OCI-M1 (cell line): ENCODE measurements at regions not wholly inside any gene's neighbourhood (a gene's known extent, or its start where the extent isn't known, plus 50 kb on each side); places are given as distances from the start of the nearest gene placed in this dataset.

Source experiments
- DNase-seq: peaks from one replicate; lab custom pipeline; 2025; lab: John Stamatoyannopoulos, UW

GRCh38 chr10:131425752-131426533 is 114.4 kb upstream of the TCERG1L start:
- DNase-seq = no peak

GRCh38 chr10:131426534-131426898 is 115.0 kb upstream of the TCERG1L start:
- no peak for DNase-seq

GRCh38 chr10:131427281-131427680 is 115.8 kb upstream of the TCERG1L start:
- DNase-seq = no peak

- no peak for DNase-seq
Measured at GRCh38 chr10:131427901-131428300, 116.4 kb upstream of the TCERG1L start.

- no peak for DNase-seq
Measured at GRCh38 chr10:131429141-131429540, 117.6 kb upstream of the TCERG1L start.

- DNase-seq = no peak
Measured at GRCh38 chr10:131429942-131430341, 118.4 kb upstream of the TCERG1L start.

- DNase-seq = no peak
Measured at GRCh38 chr10:131430716-131431412, 119.3 kb upstream of the TCERG1L start.

GRCh38 chr10:131431533-131431932 is 120.0 kb upstream of the TCERG1L start:
- DNase-seq = no peak

GRCh38 chr10:131431978-131432690 is 120.6 kb upstream of the TCERG1L start:
- DNase-seq = no peak

- DNase-seq = no peak
Measured at GRCh38 chr10:131433568-131433967, 122.0 kb upstream of the TCERG1L start.

GRCh38 chr10:131435232-131435631 is 123.7 kb upstream of the TCERG1L start:
- no peak for DNase-seq

- no peak for DNase-seq
Measured at GRCh38 chr10:131435760-131436457, 124.4 kb upstream of the TCERG1L start.

GRCh38 chr10:131436458-131436857 is 124.9 kb upstream of the TCERG1L start:
- DNase-seq = no peak

- DNase-seq = no peak
Measured at GRCh38 chr10:131437556-131438475, 126.3 kb upstream of the TCERG1L start.

- DNase-seq = no peak
Measured at GRCh38 chr10:131438665-131439064, 127.1 kb upstream of the TCERG1L start.

- DNase-seq = no peak
Measured at GRCh38 chr10:131439705-131440104, 128.2 kb upstream of the TCERG1L start.

- DNase-seq = no peak
Measured at GRCh38 chr10:131440405-131441360, 129.2 kb upstream of the TCERG1L start.

- DNase-seq = no peak
Measured at GRCh38 chr10:131442271-131442670, 130.8 kb upstream of the TCERG1L start.

- DNase-seq = no peak
Measured at GRCh38 chr10:131444286-131444685, 132.8 kb upstream of the TCERG1L start.

GRCh38 chr10:131444862-131445461 is 133.4 kb upstream of the TCERG1L start:
- no peak for DNase-seq
